ENCODE measurements at regions not wholly inside any gene's neighbourhood (a gene's known extent, or its start where the extent isn't known, plus 50 kb on each side); places are given as distances from the start of the nearest gene placed in this dataset.

- peak; percentile 72 for FAIRE-seq
These were observed 55.8 kb upstream of the CDCA7L start for GRCh38 chr7:22001345-22002004.

GRCh38 chr7:21999896-22000295, 54.2 kb upstream of the CDCA7L start:
- FAIRE-seq (no peak), DNase-seq (ENCODE audit: insufficient read length) (no peak)
- no peak for TF ChIP-seq POLR2AphosphoS5 (IDR thresholded peaks at IDR 0.05; ENCODE audit: low read depth, low read length)

More at GRCh38 chr7:22001345-22002004, 55.8 kb upstream of the CDCA7L start:
- TF ChIP-seq POLR2AphosphoS5 (IDR thresholded peaks at IDR 0.05; ENCODE audit: low read depth, low read length) (no peak), TAF1 (IDR thresholded peaks at IDR 0.05; ENCODE audit: borderline replicate concordance, low read depth, low read length) (no peak), POLR2A (IDR thresholded peaks at IDR 0.05; ENCODE audit: low read depth, low read length) (no peak)
- DNase-seq (ENCODE audit: insufficient read length) = peak; percentile 16

GRCh38 chr7:21996641-21997040, 50.9 kb upstream of the CDCA7L start:
- no peak for TF ChIP-seq TAF1 (IDR thresholded peaks at IDR 0.05; ENCODE audit: borderline replicate concordance, low read depth, low read length)
- TF ChIP-seq POLR2AphosphoS5 (IDR thresholded peaks at IDR 0.05; ENCODE audit: low read depth, low read length) = no peak
- TF ChIP-seq POLR2A (IDR thresholded peaks at IDR 0.05; ENCODE audit: low read depth, low read length) = no peak
- FAIRE-seq (peak; percentile 51), DNase-seq (ENCODE audit: insufficient read length) (no peak)

All from GM12892 (cell line).